HK-2 (cell line): ENCODE measurements at regions not wholly inside any gene's neighbourhood (a gene's known extent, or its start where the extent isn't known, plus 50 kb on each side); places are given as distances from the start of the nearest gene placed in this dataset.
"Not testable (repeated sequence)": the region's sequence is repeated elsewhere in the genome, so short reads cannot be mapped to it uniquely, and the experiment has no call there.

Source experiments
- DNase-seq: peaks from one replicate; pipeline ENCODE4 v3.0.0-alpha.2; 2018; ENCODE audit not compliant: unreplicated experiment

- DNase-seq: no peak
Measured at GRCh38 chr18:1292167-1292566, 387.5 kb downstream of the ADCYAP1 start.

- DNase-seq: no peak
Measured at GRCh38 chr18:1294229-1294628, 389.6 kb downstream of the ADCYAP1 start.

DNA sequence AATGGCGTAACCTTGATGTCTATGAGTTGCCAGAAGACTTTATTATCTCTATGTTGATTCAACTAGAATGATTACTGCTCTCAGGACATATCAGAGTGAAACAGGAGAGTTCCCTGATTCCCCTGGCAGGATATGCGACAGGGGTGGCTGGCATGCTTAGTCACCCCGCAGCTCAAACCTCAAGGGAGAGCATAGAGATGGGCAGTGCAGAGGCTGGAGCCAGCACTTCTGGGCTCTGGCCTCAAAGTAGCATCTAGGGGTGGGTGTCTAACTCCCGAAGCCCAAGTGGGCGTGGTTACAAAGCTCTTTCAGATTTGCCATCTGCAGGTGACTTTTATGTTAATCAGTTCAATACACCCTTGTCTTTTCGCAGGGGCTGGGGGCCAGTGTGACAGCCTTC lies 391.6 kb downstream of the ADCYAP1 start:
- no peak for DNase-seq

GRCh38 chr18:1302861-1303260 lies 398.2 kb downstream of the ADCYAP1 start:
- DNase-seq: no peak

DNA sequence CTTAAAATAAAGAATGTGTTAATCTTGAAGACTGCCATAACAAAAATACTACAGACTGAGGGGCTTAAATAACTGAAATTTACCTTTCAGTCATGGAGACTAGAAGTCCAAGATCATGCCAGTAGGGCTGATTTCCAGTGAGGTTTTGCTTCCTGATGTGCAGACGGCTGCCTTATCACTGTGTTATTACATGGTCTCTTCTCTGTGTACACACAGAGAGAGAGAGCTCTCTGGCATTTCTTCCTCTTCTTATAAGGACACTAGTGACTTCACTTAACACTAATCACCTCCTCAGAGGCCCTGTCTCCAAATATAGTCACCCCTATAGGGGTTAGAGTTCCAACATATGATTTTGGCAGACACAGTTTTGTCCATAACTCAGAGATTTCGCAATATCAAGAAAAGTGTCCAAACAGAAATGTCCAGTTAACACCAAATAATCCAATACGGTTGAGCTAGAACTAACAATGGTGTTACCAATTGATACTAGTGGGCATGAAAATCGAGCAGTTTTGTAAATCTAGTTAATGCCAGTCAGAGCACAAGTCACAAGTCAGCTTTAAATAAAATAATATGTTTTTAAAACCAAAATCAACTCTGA lies 399.8 kb downstream of the ADCYAP1 start:
- no peak for DNase-seq

- no peak for DNase-seq
Measured at GRCh38 chr18:1306641-1307040, 402.0 kb downstream of the ADCYAP1 start.

- no peak for DNase-seq
Measured at GRCh38 chr18:1308686-1309085, 404.0 kb downstream of the ADCYAP1 start.

DNA sequence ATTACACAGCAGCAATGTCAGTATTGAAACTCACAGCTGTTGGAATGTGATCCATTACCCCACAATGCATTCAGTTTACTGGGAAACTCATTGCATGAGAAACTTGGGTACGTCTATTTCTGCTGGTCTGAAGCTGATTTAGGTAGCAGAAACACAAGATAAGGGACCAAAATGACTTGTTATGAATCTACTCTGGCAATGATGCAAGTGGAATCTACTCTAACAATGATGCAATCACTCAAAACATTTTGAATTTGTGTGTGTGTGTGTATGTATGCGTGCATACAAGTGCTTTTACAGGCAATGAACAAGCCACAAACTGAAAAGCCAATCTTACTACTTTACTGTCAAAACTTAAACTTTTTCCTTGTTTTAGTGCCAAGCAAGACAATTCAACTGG lies 406.7 kb downstream of the ADCYAP1 start:
- no peak for DNase-seq

GRCh38 chr18:1335345-1335744 lies 430.7 kb downstream of the ADCYAP1 start:
- not testable (repeated sequence) for DNase-seq

- DNase-seq: no peak
Measured at GRCh38 chr18:1350931-1351450, 446.3 kb downstream of the ADCYAP1 start.

DNA sequence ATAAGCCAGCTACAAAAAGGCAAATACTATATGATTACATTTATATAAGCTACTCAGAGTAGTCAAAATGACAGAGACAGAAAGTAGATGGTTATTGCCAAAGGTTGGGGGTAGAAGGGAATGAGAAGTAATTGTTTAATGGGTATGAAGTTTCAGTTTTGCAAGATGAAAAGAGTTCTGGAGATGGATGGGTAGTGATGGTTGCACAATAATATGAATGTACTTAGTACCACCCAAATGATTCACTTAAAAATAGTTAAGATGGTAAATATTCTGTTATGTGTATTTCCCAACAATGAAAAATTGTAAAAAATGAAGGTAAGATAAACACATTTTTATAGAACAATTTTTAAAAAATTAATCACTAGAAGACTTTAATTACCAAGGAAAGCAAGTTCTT lies 448.4 kb downstream of the ADCYAP1 start:
- no peak for DNase-seq

DNA sequence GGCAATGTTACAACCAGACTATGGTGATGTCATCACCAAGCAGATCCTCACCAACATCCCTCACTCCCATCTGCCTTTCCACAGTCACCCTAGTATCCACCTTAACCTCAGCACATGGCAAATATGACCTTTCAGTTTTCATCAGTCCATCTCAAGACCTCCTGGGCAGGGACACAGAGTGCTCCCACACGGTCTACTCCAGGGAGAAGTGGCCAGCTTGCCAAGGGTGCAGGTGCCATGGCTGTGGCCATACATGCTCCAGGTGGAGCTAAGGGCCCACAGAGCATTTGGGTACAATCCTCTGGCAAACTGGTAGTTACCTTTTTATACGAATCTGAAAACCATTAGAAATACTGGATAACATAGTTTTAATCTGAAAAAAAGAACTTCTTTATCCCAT lies 453.1 kb downstream of the ADCYAP1 start:
- DNase-seq: no peak

- no peak for DNase-seq
Measured at GRCh38 chr18:1361936-1362335, 457.3 kb downstream of the ADCYAP1 start.

GRCh38 chr18:1370552-1370951 lies 465.9 kb downstream of the ADCYAP1 start:
- no peak for DNase-seq

- no peak for DNase-seq
Measured at GRCh38 chr18:1371724-1372123, 467.1 kb downstream of the ADCYAP1 start.

DNA sequence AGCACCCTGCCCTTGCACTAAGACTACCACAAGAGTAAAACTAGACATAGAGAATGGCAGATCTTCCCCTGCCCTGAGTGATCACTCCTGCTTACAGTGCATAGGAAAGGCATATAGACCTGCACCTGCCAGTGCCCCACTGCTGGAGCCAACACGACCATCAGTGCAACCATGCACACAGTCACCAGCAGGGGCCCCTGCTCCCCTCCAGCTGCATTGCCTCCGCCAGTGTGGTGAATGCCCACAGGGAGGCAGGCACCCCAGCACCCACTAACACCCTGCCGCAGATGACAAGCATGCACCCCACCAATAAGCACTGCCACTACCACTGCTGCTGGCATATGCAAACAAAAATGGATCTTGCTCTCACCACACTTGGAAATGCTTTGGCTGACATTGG lies 478.8 kb downstream of the ADCYAP1 start:
- DNase-seq: no peak

DNA sequence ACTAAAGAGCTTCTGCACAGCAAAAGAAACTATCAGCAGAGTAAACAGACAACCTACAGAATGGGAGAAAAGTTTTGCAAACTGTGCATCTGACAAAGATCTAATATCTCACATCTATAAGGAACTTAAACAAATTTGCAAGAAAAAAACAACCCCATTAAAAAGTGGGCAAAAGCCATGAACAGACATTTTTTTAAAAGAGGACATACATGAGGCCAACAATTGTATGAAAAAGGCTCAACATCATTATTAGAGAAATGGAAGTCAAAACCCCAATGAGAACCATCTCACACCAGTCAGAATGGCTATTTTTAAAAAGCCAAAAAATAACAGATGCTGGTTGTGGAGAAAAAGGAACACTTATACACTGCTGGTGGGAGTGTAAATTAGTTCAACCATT lies 483.8 kb downstream of the ADCYAP1 start:
- not testable (repeated sequence) for DNase-seq

DNA sequence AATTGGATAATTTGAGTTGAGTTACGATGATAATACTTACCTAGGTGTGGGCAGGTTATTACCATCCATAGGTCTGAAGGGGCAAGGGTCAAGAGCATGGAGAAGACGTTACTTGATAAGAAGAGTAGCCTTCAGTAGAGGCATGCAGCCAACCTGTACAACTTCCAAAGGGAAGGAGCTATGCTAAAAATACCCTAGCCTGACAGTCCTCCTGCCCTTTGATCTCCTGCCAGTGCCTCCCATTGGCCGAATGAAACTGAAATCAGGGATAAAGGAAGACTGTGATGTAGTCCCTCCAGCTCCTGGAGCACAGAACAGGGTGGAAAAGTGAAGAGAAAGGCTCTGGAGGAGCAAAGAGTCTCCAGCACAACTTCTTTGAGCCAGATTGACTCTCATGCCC lies 487.4 kb downstream of the ADCYAP1 start:
- DNase-seq: no peak

DNA sequence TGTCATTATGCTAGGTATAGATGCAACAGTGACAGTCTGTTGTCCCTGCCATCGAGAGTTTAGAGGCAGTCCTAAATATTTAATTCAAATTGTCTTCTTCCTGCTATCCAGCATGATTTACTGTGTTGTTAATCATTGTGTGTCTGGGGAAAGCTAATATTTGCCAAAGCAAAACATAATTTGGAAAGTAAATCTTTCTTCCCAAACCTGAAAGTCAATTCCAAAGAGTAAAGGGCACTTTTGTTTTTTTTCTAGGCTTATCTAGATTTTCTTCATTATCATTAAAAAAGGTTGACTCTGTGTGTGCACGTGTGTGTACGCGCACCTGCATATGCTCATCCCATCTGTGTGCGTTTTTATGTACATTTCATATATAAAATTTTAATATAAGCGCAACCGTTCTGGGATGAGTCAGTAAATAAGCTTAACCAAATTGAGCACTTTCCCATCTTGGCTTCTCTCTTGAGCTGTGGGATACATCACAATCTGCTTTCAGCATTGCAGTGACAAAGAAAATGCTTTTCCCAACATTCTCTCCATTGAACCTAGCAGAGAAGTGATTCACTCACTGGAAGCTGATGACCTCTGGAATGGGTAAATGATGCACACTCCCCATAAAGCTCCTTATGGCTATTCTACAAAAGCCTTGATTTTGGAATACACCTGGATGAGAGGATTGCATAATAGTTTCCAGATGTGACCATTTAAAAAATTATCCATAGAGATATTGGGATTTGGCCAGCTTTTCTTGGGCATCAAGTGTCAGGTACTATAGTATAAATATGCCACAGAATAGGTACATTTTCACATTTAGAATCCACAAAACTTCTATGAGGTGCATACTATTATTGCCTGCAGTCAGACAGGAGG lies 488.4 kb downstream of the ADCYAP1 start:
- no peak for DNase-seq

GRCh38 chr18:1393929-1394328 lies 489.3 kb downstream of the ADCYAP1 start:
- no peak for DNase-seq

DNA sequence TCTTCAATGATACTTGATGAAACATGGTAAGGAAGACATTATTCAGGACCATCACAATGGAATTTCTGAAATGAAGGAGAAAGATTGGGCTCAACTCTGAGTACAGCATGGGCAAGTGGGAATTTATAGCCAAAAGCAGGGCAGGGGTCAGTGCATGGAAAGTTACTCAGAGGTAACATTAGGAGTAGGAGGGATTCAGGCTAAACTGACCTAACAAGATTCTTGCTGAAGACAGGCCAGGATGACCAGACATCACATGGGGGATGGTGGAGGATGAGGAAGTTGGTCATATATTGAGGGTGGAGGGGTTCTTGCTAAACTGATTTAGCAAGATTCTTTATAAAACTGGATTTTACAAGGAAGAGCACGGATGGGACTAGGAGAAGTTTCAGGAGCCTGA lies 489.8 kb downstream of the ADCYAP1 start:
- no peak for DNase-seq

- no peak for DNase-seq
Measured at GRCh38 chr18:1394966-1395365, 490.3 kb downstream of the ADCYAP1 start.

DNA sequence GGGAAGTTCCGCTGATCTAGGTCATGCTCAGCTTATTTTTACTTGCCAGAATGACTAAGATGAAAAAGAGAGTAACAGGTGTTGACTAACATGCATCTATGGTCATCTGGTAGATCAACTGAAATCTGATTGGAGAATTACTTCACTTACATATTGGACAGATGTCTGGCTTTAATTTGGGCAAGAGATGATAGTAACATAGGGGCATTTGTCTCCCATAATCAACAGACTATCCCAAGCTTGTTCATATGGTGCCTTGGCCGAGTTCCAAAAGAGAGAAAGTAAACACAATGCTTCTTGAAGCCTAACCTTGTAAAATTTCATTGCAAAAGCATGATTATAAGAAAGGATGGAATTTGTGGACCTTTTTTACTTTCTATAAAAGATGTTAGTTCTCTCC lies 503.7 kb downstream of the ADCYAP1 start:
- no peak for DNase-seq
